HG03558 (cell line): ENCODE measurements at regions not wholly inside any gene's neighbourhood (a gene's known extent, or its start where the extent isn't known, plus 50 kb on each side); places are given as distances from the start of the nearest gene placed in this dataset.
"Not testable (repeated sequence)": the region's sequence is repeated elsewhere in the genome, so short reads cannot be mapped to it uniquely, and the experiment has no call there.

ENCODE experiments used
- ATAC-seq: cut with Tn5 transposase; IDR thresholded peaks from one replicate; pipeline ENCODE4 v1.9.1; 2021; ENCODE audit warnings: moderate number of reproducible peaks; ENCODE audit not compliant: unreplicated experiment; ENCODE audit errors: extremely low read depth

- ATAC-seq: no peak
These were observed 586.0 kb upstream of the BRINP1 start for GRCh38 chr9:119955276-119955675.

- ATAC-seq: no peak
These were observed 582.4 kb upstream of the BRINP1 start for GRCh38 chr9:119951591-119951990.

GRCh38 chr9:119951090-119951489 is 581.9 kb upstream of the BRINP1 start:
- no peak for ATAC-seq

- no peak for ATAC-seq
These were observed 576.5 kb upstream of the BRINP1 start for GRCh38 chr9:119945686-119946085.

GRCh38 chr9:119941091-119941490 is 571.9 kb upstream of the BRINP1 start:
- ATAC-seq: no peak

- ATAC-seq: no peak
These were observed 569.6 kb upstream of the BRINP1 start for GRCh38 chr9:119938871-119939270.

- no peak for ATAC-seq
These were observed 565.3 kb upstream of the BRINP1 start for GRCh38 chr9:119934497-119934896.

GRCh38 chr9:119933191-119933590 is 564.0 kb upstream of the BRINP1 start:
- no peak for ATAC-seq

- no peak for ATAC-seq
These were observed 555.5 kb upstream of the BRINP1 start for GRCh38 chr9:119924736-119925135.

- ATAC-seq: no peak
These were observed 547.9 kb upstream of the BRINP1 start for GRCh38 chr9:119917175-119917574.

- ATAC-seq: no peak
These were observed 537.8 kb upstream of the BRINP1 start for GRCh38 chr9:119907056-119907455.

- no peak for ATAC-seq
These were observed 536.5 kb upstream of the BRINP1 start for GRCh38 chr9:119905724-119906123.

GRCh38 chr9:119903851-119904250 is 534.6 kb upstream of the BRINP1 start:
- no peak for ATAC-seq

- ATAC-seq: no peak
These were observed 533.4 kb upstream of the BRINP1 start for GRCh38 chr9:119902611-119903010.

- ATAC-seq: no peak
These were observed 529.1 kb upstream of the BRINP1 start for GRCh38 chr9:119898316-119898715.

GRCh38 chr9:119884438-119884837 is 515.2 kb upstream of the BRINP1 start:
- ATAC-seq: no peak

- no peak for ATAC-seq
These were observed 512.7 kb upstream of the BRINP1 start for GRCh38 chr9:119881898-119882297.

GRCh38 chr9:119880361-119880760 is 511.1 kb upstream of the BRINP1 start:
- ATAC-seq: no peak

- ATAC-seq: no peak
These were observed 508.1 kb upstream of the BRINP1 start for GRCh38 chr9:119877306-119877705.

GRCh38 chr9:119873877-119874276 is 504.6 kb upstream of the BRINP1 start:
- no peak for ATAC-seq

- not testable (repeated sequence) for ATAC-seq
These were observed 501.0 kb upstream of the BRINP1 start for GRCh38 chr9:119870251-119870650.

GRCh38 chr9:119868694-119869093 is 499.5 kb upstream of the BRINP1 start:
- no peak for ATAC-seq

- no peak for ATAC-seq
These were observed 492.6 kb upstream of the BRINP1 start for GRCh38 chr9:119861842-119862241.
